CD14-positive monocyte (primary cell): ENCODE measurements at regions not wholly inside any gene's neighbourhood (a gene's known extent, or its start where the extent isn't known, plus 50 kb on each side); places are given as distances from the start of the nearest gene placed in this dataset.

Source experiments
- DNase-seq, 3 donors: peaks; one replicate each; pipeline ENCODE4 v3.0.0-alpha.2; 2011 to 2022
- H2AFZ ChIP-seq: 2 replicates; pipeline ENCODE4 v1.6.0; 2012; ENCODE audit warnings: mild to moderate bottlenecking, low read depth, low read length, inconsistent platforms; ENCODE audit not compliant: insufficient read depth, poor library complexity, severe bottlenecking
- H3K27ac ChIP-seq, 2 donors: 1 replicate in 1 of 2; 2 replicates in 1 of 2; pipeline ENCODE4 v1.5.1; 2012 to 2013; ENCODE audit warnings: low read length in 2 of 2, control low read depth in 1 of 2, inconsistent platforms in 1 of 2, low read depth in 1 of 2, mild to moderate bottlenecking in 1 of 2
- H3K27me3 ChIP-seq, 2 donors: one replicate each; pipeline versions ENCODE4 v1.6.0 to v1.6.1; 2011 to 2013; ENCODE audit warnings: low read length in 2 of 2; ENCODE audit not compliant: control insufficient read depth in 2 of 2, insufficient read depth in 2 of 2
- H3K36me3 ChIP-seq, 2 donors: replicated peaks in 1 of 2; 1 replicate in 1 of 2; 2 replicates in 1 of 2; pipeline versions ENCODE4 v1.5.1 to v1.6.1; 2012 to 2013; ENCODE audit warnings: low read length in 2 of 2, control low read depth in 1 of 2, inconsistent platforms in 1 of 2, mild to moderate bottlenecking in 1 of 2; ENCODE audit not compliant: insufficient read depth in 2 of 2, control insufficient read depth in 1 of 2
- H3K4me1 ChIP-seq, 2 donors: 1 replicate in 1 of 2; 2 replicates in 1 of 2; pipeline versions ENCODE4 v1.5.1 to v1.6.1; 2012 to 2013; ENCODE audit warnings: low read length in 2 of 2, control low read depth in 1 of 2, inconsistent platforms in 1 of 2, mild to moderate bottlenecking in 1 of 2, moderate library complexity in 1 of 2; ENCODE audit not compliant: insufficient read depth in 2 of 2, control insufficient read depth in 1 of 2
- H3K4me2 ChIP-seq: replicated peaks from 2 replicates; pipeline ENCODE3; 2012; ENCODE audit warnings: low read length, moderate library complexity, mild to moderate bottlenecking; ENCODE audit not compliant: poor library complexity, severe bottlenecking; ENCODE audit errors: extremely low read depth
- H3K4me3 ChIP-seq, 3 experiments: fragments of 200-600 bp in 1 of 3; sonication (generic) in 1 of 3; replicated peaks in 1 of 3; 1 replicate in 2 of 3; 2 replicates in 1 of 3; pipeline ENCODE4 v1.5.1; 2011 to 2013; ENCODE audit warnings: low read length in 3 of 3, mild to moderate bottlenecking in 3 of 3, control low read depth in 2 of 3, low read depth in 2 of 3, inconsistent platforms in 1 of 3, moderate library complexity in 1 of 3
- H3K79me2 ChIP-seq: 2 replicates; pipeline ENCODE4 v1.6.0; 2012; ENCODE audit warnings: mild to moderate bottlenecking, control low read depth, inconsistent platforms, low read length, moderate library complexity; ENCODE audit not compliant: insufficient read depth
- H3K9ac ChIP-seq: 2 replicates; pipeline ENCODE4 v1.6.0; 2017; ENCODE audit warnings: low read length, mild to moderate bottlenecking; ENCODE audit not compliant: insufficient read depth, poor library complexity, severe bottlenecking
- H3K9me3 ChIP-seq, 2 donors: replicated peaks in 1 of 2; 1 replicate in 1 of 2; 2 replicates in 1 of 2; pipeline versions ENCODE4 v1.5.1 to v1.6.1; 2012 to 2013; ENCODE audit warnings: low read length in 2 of 2, control low read depth in 1 of 2; ENCODE audit not compliant: control insufficient read depth in 1 of 2, insufficient read depth in 1 of 2
- H4K20me1 ChIP-seq: 2 replicates; pipeline ENCODE4 v1.6.0; 2012; ENCODE audit warnings: mild to moderate bottlenecking, low read length, control low read depth, moderate library complexity; ENCODE audit not compliant: insufficient read depth
- H3K27ac Mint-ChIP-seq, 7 donors: one replicate each; pipeline ENCODE4 v1.8.0; 2020; ENCODE audit warnings: mild to moderate bottlenecking in 7 of 7, mixed read lengths in 7 of 7, moderate library complexity in 6 of 7, inconsistent platforms in 2 of 7
- H3K27me3 Mint-ChIP-seq, 3 donors: one replicate each; pipeline ENCODE4 v1.8.0; 2021 to 2022; ENCODE audit warnings: low read depth in 3 of 3, mild to moderate bottlenecking in 3 of 3, mixed read lengths in 3 of 3, moderate library complexity in 3 of 3, inconsistent platforms in 1 of 3
- H3K36me3 Mint-ChIP-seq, 2 donors: one replicate each; pipeline ENCODE4 v1.8.0; 2020; ENCODE audit warnings: mixed read lengths in 2 of 2, inconsistent platforms in 1 of 2, mild to moderate bottlenecking in 1 of 2
- H3K4me1 Mint-ChIP-seq: one replicate; pipeline ENCODE4 v1.8.0; 2020; ENCODE audit warnings: mild to moderate bottlenecking, mixed read lengths
- H3K4me3 Mint-ChIP-seq, 2 donors: one replicate each; pipeline ENCODE4 v1.8.0; 2020; ENCODE audit warnings: mild to moderate bottlenecking in 2 of 2, mixed read lengths in 2 of 2, moderate library complexity in 1 of 2
- H3K9me3 Mint-ChIP-seq, 7 donors: one replicate each; pipeline ENCODE4 v1.8.0; 2020 to 2022; ENCODE audit warnings: mixed read lengths in 7 of 7, mild to moderate bottlenecking in 6 of 7, moderate library complexity in 6 of 7, inconsistent platforms in 2 of 7
- WGBS: methylation state at CpG from one replicate; pipeline ENCODE4 v1.1.5; 2013; ENCODE audit warnings: missing lambda C conversion rate; ENCODE audit not compliant: insufficient coverage; 5-methylcytosine and 5-hydroxymethylcytosine counted together
- intact Hi-C, 2 donors: fragments of 100-400 bp; cut with micrococcal nuclease; formaldehyde crosslinking; loops; one replicate each; pipeline versions ENCODE4 v1.15.0 to v1.15.1; 2023
- TF ChIP-seq, protein P1 (sequence below): fragments of 200-600 bp; IDR thresholded peaks from one replicate; pipeline ENCODE4 v1.8.0; 2022; ENCODE audit warnings: antibody characterized with exemption, mild to moderate bottlenecking

DNA sequence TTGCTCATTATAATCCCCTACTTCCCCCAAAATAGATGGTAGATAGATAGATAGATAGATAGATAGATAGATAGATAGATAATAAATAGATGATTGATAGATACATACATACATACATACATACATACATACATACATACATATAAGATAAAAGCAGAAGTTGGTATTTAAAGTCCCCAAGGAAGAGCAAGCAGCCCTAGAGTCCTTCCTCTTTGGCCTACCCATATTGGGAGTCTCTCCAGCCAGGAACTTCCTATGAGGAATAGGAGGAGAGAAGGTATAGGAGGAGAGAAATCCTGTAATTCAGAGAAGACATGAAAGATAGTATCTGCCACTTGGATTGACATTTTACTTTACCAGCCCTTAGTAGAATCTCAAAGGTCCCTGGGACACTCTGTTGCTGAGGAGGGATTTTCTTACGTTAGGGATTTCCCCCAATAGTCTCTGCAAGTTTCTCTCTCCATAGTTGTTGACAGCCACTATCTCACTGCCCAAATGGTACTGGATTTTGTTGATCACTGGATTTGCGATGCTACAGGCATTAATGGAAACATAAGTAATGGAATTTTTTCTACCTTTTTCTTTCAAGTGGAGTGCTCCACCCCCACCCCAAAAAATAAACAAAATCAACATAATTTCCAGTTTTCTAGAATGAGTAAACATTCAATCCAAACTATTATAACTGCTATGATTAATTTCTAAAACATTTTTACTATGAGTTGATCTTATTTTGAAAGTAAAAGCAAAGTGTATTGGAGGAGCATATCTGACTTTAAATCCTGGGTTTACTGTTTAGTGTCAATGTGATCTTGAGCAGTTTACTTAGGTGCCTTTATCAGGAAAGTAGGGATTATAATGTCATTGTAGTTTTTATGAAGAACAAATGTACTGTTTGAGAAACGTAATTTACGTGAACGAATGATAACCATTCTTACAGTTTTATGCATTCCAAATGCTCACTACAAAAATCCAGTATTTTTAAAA, 93.2 kb upstream of the TNFSF4 start:
- H3K36me3 ChIP-seq = no peaks in the 10 kb centered on the region
- no peaks in the 10 kb centered on the region for H3K79me2 ChIP-seq
- H3K4me2 ChIP-seq = no peak overlapping the region
- H3K27me3 Mint-ChIP-seq = no peaks in the 10 kb centered on the region
- no peaks in the 10 kb centered on the region for H3K9me3 ChIP-seq
- H3K4me1 Mint-ChIP-seq = peaks cover 18% of the 10 kb centered on the region
- WGBS = no CpG with 5 or more reads among the region's 5 CpGs
- H2AFZ ChIP-seq = no peak overlapping the region
- no peaks in the 10 kb centered on the region for H4K20me1 ChIP-seq
- H3K27me3 ChIP-seq = no peaks in the 10 kb centered on the region
- peaks cover 14 to 16% of the 10 kb centered on the region in 2 donors for H3K4me1 ChIP-seq
- no peak overlapping the region for H3K4me3 ChIP-seq
- no peak overlapping the region for H3K4me3 Mint-ChIP-seq
- intact Hi-C loops = no loop called here
- H3K9me3 Mint-ChIP-seq = peaks cover 0 to 16% (median 2%) of the 10 kb centered on the region in 7 donors
- no peak overlapping the region for H3K27ac Mint-ChIP-seq
- TF ChIP-seq, protein P1, sequence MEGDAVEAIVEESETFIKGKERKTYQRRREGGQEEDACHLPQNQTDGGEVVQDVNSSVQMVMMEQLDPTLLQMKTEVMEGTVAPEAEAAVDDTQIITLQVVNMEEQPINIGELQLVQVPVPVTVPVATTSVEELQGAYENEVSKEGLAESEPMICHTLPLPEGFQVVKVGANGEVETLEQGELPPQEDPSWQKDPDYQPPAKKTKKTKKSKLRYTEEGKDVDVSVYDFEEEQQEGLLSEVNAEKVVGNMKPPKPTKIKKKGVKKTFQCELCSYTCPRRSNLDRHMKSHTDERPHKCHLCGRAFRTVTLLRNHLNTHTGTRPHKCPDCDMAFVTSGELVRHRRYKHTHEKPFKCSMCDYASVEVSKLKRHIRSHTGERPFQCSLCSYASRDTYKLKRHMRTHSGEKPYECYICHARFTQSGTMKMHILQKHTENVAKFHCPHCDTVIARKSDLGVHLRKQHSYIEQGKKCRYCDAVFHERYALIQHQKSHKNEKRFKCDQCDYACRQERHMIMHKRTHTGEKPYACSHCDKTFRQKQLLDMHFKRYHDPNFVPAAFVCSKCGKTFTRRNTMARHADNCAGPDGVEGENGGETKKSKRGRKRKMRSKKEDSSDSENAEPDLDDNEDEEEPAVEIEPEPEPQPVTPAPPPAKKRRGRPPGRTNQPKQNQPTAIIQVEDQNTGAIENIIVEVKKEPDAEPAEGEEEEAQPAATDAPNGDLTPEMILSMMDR = no peak
- no peak overlapping the region for H3K9ac ChIP-seq
- no peak overlapping the region for H3K27ac ChIP-seq
- DNase-seq = no peak
- H3K36me3 Mint-ChIP-seq = no peaks in the 10 kb centered on the region

DNA sequence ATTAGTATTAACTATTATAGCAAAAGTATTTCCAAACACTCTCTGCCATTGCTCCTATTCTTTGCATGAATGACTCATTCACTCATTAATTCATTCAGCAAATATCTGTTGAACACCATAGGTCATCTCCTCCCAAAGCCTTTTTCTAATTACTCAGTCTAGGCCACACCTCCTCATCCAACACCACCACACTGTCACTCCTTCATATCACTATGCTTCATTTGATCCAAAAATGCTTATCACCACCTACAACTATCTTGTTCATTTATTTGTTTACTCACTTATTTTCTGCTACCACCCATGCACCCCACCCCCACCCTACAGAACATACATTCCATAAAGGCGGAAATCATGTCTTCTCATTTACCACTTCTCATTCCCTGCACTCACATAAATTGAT, 94.4 kb upstream of the TNFSF4 start:
- DNase-seq = no peak
- H3K4me1 Mint-ChIP-seq = peaks cover 8% of the 10 kb centered on the region
- Histone ChIP-seq H3K36me3 (no peaks in the 10 kb centered on the region), H3K4me1 (peaks cover 6 to 7% of the 10 kb centered on the region in 2 donors), H3K4me3 (no peak overlapping the region), H4K20me1 (no peaks in the 10 kb centered on the region), H3K79me2 (no peaks in the 10 kb centered on the region), H3K27ac (no peak overlapping the region), H3K4me2 (no peak overlapping the region), H3K9me3 (peaks cover 3% of the 10 kb centered on the region in 2 donors), H2AFZ (no peak overlapping the region), H3K9ac (no peak overlapping the region), H3K27me3 (no peaks in the 10 kb centered on the region)
- H3K36me3 Mint-ChIP-seq = no peaks in the 10 kb centered on the region
- H3K27me3 Mint-ChIP-seq = no peaks in the 10 kb centered on the region
- TF ChIP-seq, protein P1 = no peak
- WGBS = no CpG with 5 or more reads among the region's 1 CpG
- peaks cover 0 to 13% (median 5%) of the 10 kb centered on the region in 7 donors for H3K9me3 Mint-ChIP-seq
- intact Hi-C loops = no loop called here
- no peak overlapping the region for H3K4me3 Mint-ChIP-seq
- H3K27ac Mint-ChIP-seq = no peak overlapping the region
